Skeletal muscle tissue (tissue), 3 donors: ENCODE measurements at regions not wholly inside any gene's neighbourhood (a gene's known extent, or its start where the extent isn't known, plus 50 kb on each side); places are given as distances from the start of the nearest gene placed in this dataset.
"Not testable (repeated sequence)": the region's sequence is repeated elsewhere in the genome, so short reads cannot be mapped to it uniquely, and the experiment has no call there.

Experiments
- H3K27ac ChIP-seq: one replicate; pipeline ENCODE4 v1.7.0; 2013; ENCODE audit warnings: mild to moderate bottlenecking, low read depth, low read length, inconsistent platforms
- H3K27me3 ChIP-seq, 3 donors: one replicate each; pipeline ENCODE4 v1.7.0; 2013; ENCODE audit warnings: low read length in 3 of 3; ENCODE audit not compliant: control insufficient read depth in 3 of 3, insufficient read depth in 3 of 3
- H3K36me3 ChIP-seq, 3 donors: one replicate each; pipeline ENCODE4 v1.7.0; 2013; ENCODE audit warnings: low read length in 3 of 3; ENCODE audit not compliant: control insufficient read depth in 3 of 3, insufficient read depth in 3 of 3
- H3K4me1 ChIP-seq, 3 donors: one replicate each; pipeline ENCODE4 v1.7.0; 2013; ENCODE audit warnings: low read length in 3 of 3, mild to moderate bottlenecking in 3 of 3; ENCODE audit not compliant: control insufficient read depth in 3 of 3, insufficient read depth in 3 of 3
- H3K4me3 ChIP-seq, 3 donors: one replicate each; pipeline ENCODE4 v1.7.0; 2013; ENCODE audit warnings: low read length in 3 of 3
- H3K9ac ChIP-seq, 3 donors: one replicate each; pipeline ENCODE4 v1.7.0; 2013; ENCODE audit warnings: low read length in 3 of 3, mild to moderate bottlenecking in 3 of 3, moderate library complexity in 2 of 3, low read depth in 1 of 3
- H3K9me3 ChIP-seq, 3 donors: one replicate each; pipeline ENCODE4 v1.7.0; 2013; ENCODE audit warnings: low read length in 3 of 3; ENCODE audit not compliant: control insufficient read depth in 3 of 3
- donor health status: Osteomylitis.

GRCh38 chr1:234820597-234820996 lies 210.6 kb upstream of the IRF2BP2 start:
- no peak overlapping the region for H3K27ac ChIP-seq
- no peak overlapping the region for H3K4me3 ChIP-seq
- no peaks in the 10 kb centered on the region for H3K36me3 ChIP-seq
- no peaks in the 10 kb centered on the region for H3K4me1 ChIP-seq
- no peaks in the 10 kb centered on the region for H3K9me3 ChIP-seq
- H3K9ac ChIP-seq: no peak overlapping the region
- no peaks in the 10 kb centered on the region for H3K27me3 ChIP-seq

DNA sequence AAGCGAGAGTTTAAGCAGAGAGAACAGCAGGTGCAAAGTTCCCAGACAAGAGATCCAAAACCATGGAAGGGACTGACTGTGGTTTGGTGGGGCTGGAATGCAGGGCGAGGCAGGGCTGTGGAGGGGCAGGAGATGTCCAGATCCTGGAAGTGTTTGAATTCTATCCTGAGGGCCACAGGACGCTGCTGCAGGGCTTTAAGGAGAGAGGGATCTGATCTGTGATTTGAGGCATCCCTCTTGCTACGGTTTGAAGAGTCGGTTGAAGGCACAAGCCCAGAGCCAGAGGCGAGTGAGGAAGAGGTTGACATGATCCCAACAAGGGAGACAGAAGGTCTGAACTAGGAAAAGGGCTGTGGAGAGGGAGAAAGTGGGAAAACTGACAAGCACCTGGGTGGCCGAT lies 209.9 kb upstream of the IRF2BP2 start:
- H3K9me3 ChIP-seq, H3K27ac ChIP-seq, H3K9ac ChIP-seq, H3K27me3 ChIP-seq, H3K36me3 ChIP-seq, H3K4me1 ChIP-seq, H3K4me3 ChIP-seq: not testable (repeated sequence)

DNA sequence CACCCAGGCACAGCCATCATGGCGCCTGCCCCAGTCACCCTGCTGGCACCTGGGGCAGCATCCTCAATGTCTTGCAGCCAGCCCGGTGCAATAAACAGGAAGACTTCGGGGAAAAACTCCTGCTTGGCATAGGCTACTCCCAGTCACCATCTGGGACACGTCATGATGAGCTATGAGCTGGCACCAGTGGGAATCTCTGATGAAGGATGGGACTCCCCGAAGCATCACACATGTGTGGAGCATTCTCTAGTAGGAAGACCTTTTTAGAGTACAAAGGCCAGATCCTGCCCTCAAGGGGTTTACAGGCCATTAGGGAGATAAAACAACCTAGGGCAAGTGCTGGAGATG lies 208.0 kb upstream of the IRF2BP2 start:
- H3K27me3 ChIP-seq, H3K9ac ChIP-seq, H3K9me3 ChIP-seq, H3K36me3 ChIP-seq, H3K4me3 ChIP-seq, H3K4me1 ChIP-seq, H3K27ac ChIP-seq: not testable (repeated sequence)

- H3K36me3 ChIP-seq, H3K4me1 ChIP-seq, H3K27me3 ChIP-seq, H3K4me3 ChIP-seq, H3K9me3 ChIP-seq: not testable (repeated sequence)
- H3K27ac ChIP-seq: peak overlapping the region; percentile 5
- H3K9ac ChIP-seq: peak overlapping the region in 1 of 3 donors; percentile 62
Observed at GRCh38 chr1:234817313-234818039, 207.5 kb upstream of the IRF2BP2 start.

- H3K9ac ChIP-seq: peak overlapping the region in 2 of 3 donors; percentile 61 to 62
- not testable (repeated sequence) for H3K4me1 ChIP-seq
Observed at GRCh38 chr1:234816864-234817263, 206.9 kb upstream of the IRF2BP2 start.

DNA sequence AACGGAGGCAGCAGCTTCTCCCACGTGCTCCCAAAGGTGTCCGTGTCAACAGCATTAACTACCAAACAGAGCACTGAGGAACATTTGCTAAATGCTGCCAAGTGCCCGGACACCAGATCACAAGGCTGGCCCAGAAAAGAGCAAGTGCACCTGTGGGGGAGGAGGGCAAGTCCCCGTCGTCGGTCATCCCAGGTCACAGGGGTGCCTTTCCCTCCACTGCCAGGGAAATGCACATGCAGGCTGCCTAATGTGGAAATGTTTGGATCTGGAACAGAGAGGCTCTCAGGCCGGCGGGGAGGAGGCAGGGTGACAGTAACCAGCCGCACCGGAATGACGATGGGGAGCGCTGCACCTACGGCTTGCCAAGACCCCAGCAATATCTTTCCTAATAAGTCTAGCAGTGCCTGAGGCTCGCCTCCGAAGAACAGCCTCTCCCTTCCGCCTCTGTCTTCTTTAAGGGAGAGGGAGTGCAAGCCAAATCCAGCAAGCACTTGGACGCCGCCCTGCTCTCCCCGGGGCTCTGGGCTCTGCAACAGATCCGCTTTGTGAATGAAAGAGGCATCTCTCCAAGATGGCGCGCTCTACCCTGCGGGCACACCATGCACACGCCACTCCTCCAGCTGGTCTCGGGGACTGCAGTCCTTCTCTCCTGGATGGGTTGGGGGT lies 206.3 kb upstream of the IRF2BP2 start:
- H3K9ac ChIP-seq: peak overlapping the region in 2 of 3 donors; percentile 23 to 62
- not testable (repeated sequence) for H3K36me3 ChIP-seq, H3K27ac ChIP-seq, H3K4me1 ChIP-seq, H3K4me3 ChIP-seq, H3K9me3 ChIP-seq, H3K27me3 ChIP-seq

More at GRCh38 chr1:234816864-234817263, 206.9 kb upstream of the IRF2BP2 start:
- not testable (repeated sequence) for H3K27ac ChIP-seq, H3K27me3 ChIP-seq, H3K9me3 ChIP-seq, H3K36me3 ChIP-seq, H3K4me3 ChIP-seq

DNA sequence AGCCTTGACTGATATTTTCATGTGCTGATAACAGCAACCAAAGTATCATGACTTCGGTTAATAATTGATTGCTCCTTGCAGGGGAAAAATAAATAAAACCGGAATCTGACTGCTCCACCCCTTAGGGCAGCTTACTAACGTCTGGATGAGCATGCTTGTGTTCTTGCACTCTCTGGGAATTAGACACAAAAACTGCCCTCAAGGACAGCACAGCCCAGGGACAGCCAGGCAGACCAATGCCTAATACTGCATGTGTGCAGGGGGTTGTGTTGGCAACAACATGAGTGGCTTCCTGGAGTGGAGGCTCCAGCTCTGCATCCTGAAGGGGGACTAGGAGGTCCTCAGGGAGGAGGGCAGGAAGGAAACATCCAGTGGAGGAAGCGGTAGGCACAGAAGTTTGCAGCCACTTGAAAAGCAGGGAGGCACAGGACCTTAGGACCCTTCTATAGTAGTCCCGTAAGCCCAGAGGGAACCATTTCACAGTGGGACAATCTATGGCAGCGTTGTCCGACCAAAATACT lies 205.4 kb upstream of the IRF2BP2 start:
- not testable (repeated sequence) for H3K27ac ChIP-seq, H3K4me1 ChIP-seq, H3K27me3 ChIP-seq, H3K36me3 ChIP-seq, H3K9me3 ChIP-seq, H3K9ac ChIP-seq, H3K4me3 ChIP-seq

GRCh38 chr1:234814235-234814634 lies 204.3 kb upstream of the IRF2BP2 start:
- not testable (repeated sequence) for H3K27me3 ChIP-seq, H3K9ac ChIP-seq, H3K27ac ChIP-seq, H3K4me1 ChIP-seq, H3K4me3 ChIP-seq, H3K9me3 ChIP-seq, H3K36me3 ChIP-seq

GRCh38 chr1:234811824-234812223 lies 201.8 kb upstream of the IRF2BP2 start:
- H3K4me1 ChIP-seq, H3K4me3 ChIP-seq, H3K9me3 ChIP-seq, H3K9ac ChIP-seq, H3K36me3 ChIP-seq, H3K27me3 ChIP-seq, H3K27ac ChIP-seq: not testable (repeated sequence)

- H3K4me1 ChIP-seq, H3K9me3 ChIP-seq, H3K27ac ChIP-seq, H3K4me3 ChIP-seq, H3K27me3 ChIP-seq, H3K9ac ChIP-seq, H3K36me3 ChIP-seq: not testable (repeated sequence)
Observed at GRCh38 chr1:234810726-234811125, 200.7 kb upstream of the IRF2BP2 start.
